SU-DHL-6 (cell line): ENCODE measurements at regions not wholly inside any gene's neighbourhood (a gene's known extent, or its start where the extent isn't known, plus 50 kb on each side); places are given as distances from the start of the nearest gene placed in this dataset.

Experiments used
- H2AFZ ChIP-seq: fragments of 200-600 bp; sonication (generic); 2 replicates; pipeline ENCODE4 v1.6.1; 2014; ENCODE audit warnings: low read depth, mild to moderate bottlenecking, moderate library complexity, mixed read lengths, antibody characterized with exemption, low read length; ENCODE audit not compliant: severe bottlenecking
- H3F3A ChIP-seq: fragments of 200-600 bp; shearing (Covaris generic); 2 replicates; pipeline ENCODE4 v1.6.0; 2016; ENCODE audit warnings: antibody characterized with exemption, mild to moderate bottlenecking; ENCODE audit not compliant: insufficient read depth
- H3K27ac ChIP-seq: fragments of 200-600 bp; sonication (generic); 2 replicates; pipeline ENCODE4 v1.5.1; 2016; ENCODE audit warnings: low read depth, mild to moderate bottlenecking, low read length, moderate library complexity, mixed read lengths
- H3K27me3 ChIP-seq: fragments of 200-600 bp; sonication (generic), shearing (Covaris generic); 2 replicates; pipeline ENCODE4 v1.6.0; 2014; ENCODE audit warnings: mild to moderate bottlenecking, low read length
- H3K36me3 ChIP-seq: fragments of 200-600 bp; sonication (generic); 2 replicates; pipeline ENCODE4 v1.6.1; 2014; ENCODE audit warnings: mild to moderate bottlenecking, low read length, mixed read lengths
- H3K4me2 ChIP-seq: fragments of 300-600, 200-600 bp; shearing (Covaris generic), sonication (generic); 2 replicates; pipeline ENCODE4 v1.6.0; 2014; ENCODE audit warnings: low read length, low read depth, mild to moderate bottlenecking; ENCODE audit not compliant: poor library complexity, severe bottlenecking
- H3K4me3 ChIP-seq: fragments of 200-600 bp; sonication (generic); 2 replicates; pipeline ENCODE4 v1.5.1; 2014; ENCODE audit warnings: antibody characterized with exemption, low read length, mild to moderate bottlenecking, mixed read lengths; ENCODE audit not compliant: insufficient read depth, poor library complexity, severe bottlenecking
- H3K79me2 ChIP-seq: fragments of 200-600 bp; sonication (generic); 2 replicates; pipeline ENCODE4 v1.6.1; 2014; ENCODE audit warnings: mild to moderate bottlenecking, low read length, moderate library complexity; ENCODE audit not compliant: insufficient read depth
- H3K9ac ChIP-seq: fragments of 200-600 bp; sonication (generic); 2 replicates; pipeline ENCODE4 v1.7.0; 2014; ENCODE audit warnings: mild to moderate bottlenecking, low read length
- H3K9me2 ChIP-seq: fragments of 200-600 bp; sonication (generic); replicated peaks from 2 replicates; pipeline ENCODE4 v1.6.1; 2014; ENCODE audit warnings: low read length; ENCODE audit not compliant: insufficient read depth
- H3K9me3 ChIP-seq: fragments of 200-600 bp; sonication (generic); 2 replicates; pipeline ENCODE4 v1.6.1; 2014; ENCODE audit warnings: low read length, mixed read lengths; ENCODE audit not compliant: insufficient read depth
- H4K20me1 ChIP-seq: fragments of 200-600 bp; sonication (generic); 2 replicates; pipeline ENCODE4 v1.6.1; 2014; ENCODE audit warnings: low read depth, mild to moderate bottlenecking, antibody characterized with exemption, low read length, moderate library complexity, mixed read lengths
- CTCF ChIP-seq: fragments of 200-600 bp; sonication (generic); IDR thresholded peaks from one replicate; pipeline ENCODE4 v1.5.1; 2017; ENCODE audit warnings: antibody characterized with exemption, mild to moderate bottlenecking, low read length, moderate library complexity; ENCODE audit not compliant: insufficient read depth, poor library complexity, severe bottlenecking
- EZH2phosphoT487 ChIP-seq: fragments of 200-600 bp; sonication (generic), shearing (Covaris generic); conservative IDR thresholded peaks from 2 replicates; pipeline ENCODE4 v1.6.1; 2018; ENCODE audit warnings: mild to moderate bottlenecking, antibody characterized with exemption, low read length, moderate library complexity, mixed read lengths

- Histone ChIP-seq H3K9me2 (no peaks in the 10 kb centered on the region), H3K79me2 (no peaks in the 10 kb centered on the region), H3K4me3 (no peak overlapping the region), H3F3A (no peaks in the 10 kb centered on the region), H3K27me3 (no peaks in the 10 kb centered on the region), H3K27ac (no peak overlapping the region), H3K9me3 (no peaks in the 10 kb centered on the region), H3K4me2 (no peak overlapping the region), H3K9ac (no peak overlapping the region), H3K36me3 (no peaks in the 10 kb centered on the region), H4K20me1 (no peaks in the 10 kb centered on the region), H2AFZ (no peak overlapping the region)
- no peak for TF ChIP-seq CTCF
Measured at GRCh38 chr4:14742054-14742453, 260.2 kb upstream of the CPEB2 start.

GRCh38 chr4:14743172-14743571 lies 259.1 kb upstream of the CPEB2 start:
- Histone ChIP-seq H3K27ac (no peak overlapping the region), H3K9me2 (no peaks in the 10 kb centered on the region), H3K4me2 (no peak overlapping the region), H3K27me3 (no peaks in the 10 kb centered on the region), H3K9ac (no peak overlapping the region), H4K20me1 (no peaks in the 10 kb centered on the region), H3K4me3 (no peak overlapping the region), H3K79me2 (no peaks in the 10 kb centered on the region), H3K9me3 (no peaks in the 10 kb centered on the region), H3K36me3 (no peaks in the 10 kb centered on the region), H3F3A (no peaks in the 10 kb centered on the region), H2AFZ (no peak overlapping the region)
- TF ChIP-seq CTCF (no peak), EZH2phosphoT487 (no peak)

GRCh38 chr4:14743601-14744000 lies 258.7 kb upstream of the CPEB2 start:
- H3K36me3 ChIP-seq, result no peaks in the 10 kb centered on the region
- no peak overlapping the region for H2AFZ ChIP-seq
- H3K9me2 ChIP-seq, result no peaks in the 10 kb centered on the region
- no peaks in the 10 kb centered on the region for H3K79me2 ChIP-seq
- TF ChIP-seq EZH2phosphoT487 (no peak), CTCF (no peak)
- H3F3A ChIP-seq, result no peaks in the 10 kb centered on the region
- H4K20me1 ChIP-seq, result no peaks in the 10 kb centered on the region
- no peaks in the 10 kb centered on the region for H3K9me3 ChIP-seq
- no peak overlapping the region for H3K4me2 ChIP-seq
- H3K4me3 ChIP-seq, result no peak overlapping the region
- no peak overlapping the region for H3K27ac ChIP-seq
- no peak overlapping the region for H3K9ac ChIP-seq
- no peaks in the 10 kb centered on the region for H3K27me3 ChIP-seq

- Histone ChIP-seq H3K4me2 (no peak overlapping the region), H2AFZ (no peak overlapping the region), H3K27ac (no peak overlapping the region), H3K9me3 (no peaks in the 10 kb centered on the region), H3K4me3 (no peak overlapping the region), H3K9ac (no peak overlapping the region), H4K20me1 (no peaks in the 10 kb centered on the region), H3K79me2 (no peaks in the 10 kb centered on the region), H3F3A (no peaks in the 10 kb centered on the region), H3K9me2 (no peaks in the 10 kb centered on the region), H3K27me3 (no peaks in the 10 kb centered on the region), H3K36me3 (no peaks in the 10 kb centered on the region)
- TF ChIP-seq EZH2phosphoT487 (no peak), CTCF (no peak)
Measured at GRCh38 chr4:14744346-14744745, 257.9 kb upstream of the CPEB2 start.
